NCI-H1105 (cell line): ENCODE measurements at regions not wholly inside any gene's neighbourhood (a gene's known extent, or its start where the extent isn't known, plus 50 kb on each side); places are given as distances from the start of the nearest gene placed in this dataset.
A peak's percentile ranks its signal among the peaks of the same experiment; 100 is the strongest.

ENCODE experiments used
- DNase-seq: peaks from one replicate; lab custom pipeline; 2025; lab: John Stamatoyannopoulos, UW

- no peak for DNase-seq
Observed at GRCh38 chr7:86972072-86972471, 87.4 kb downstream of the ELAPOR2 start.

GRCh38 chr7:86970986-86971385 lies 88.5 kb downstream of the ELAPOR2 start:
- no peak for DNase-seq

GRCh38 chr7:86970547-86970946 lies 88.9 kb downstream of the ELAPOR2 start:
- no peak for DNase-seq

- no peak for DNase-seq
Observed at GRCh38 chr7:86969865-86970264, 89.6 kb downstream of the ELAPOR2 start.

- peak; percentile 4 for DNase-seq
Observed at GRCh38 chr7:86968618-86969017, 90.8 kb downstream of the ELAPOR2 start.

GRCh38 chr7:86966916-86967315 lies 92.5 kb downstream of the ELAPOR2 start:
- DNase-seq = no peak

- DNase-seq = no peak
Observed at GRCh38 chr7:86965727-86966120, 93.7 kb downstream of the ELAPOR2 start.

GRCh38 chr7:86964973-86965726 lies 94.3 kb downstream of the ELAPOR2 start:
- DNase-seq = no peak

- DNase-seq = no peak
Observed at GRCh38 chr7:86963599-86964230, 95.7 kb downstream of the ELAPOR2 start.

- DNase-seq = no peak
Observed at GRCh38 chr7:86962623-86963022, 96.8 kb downstream of the ELAPOR2 start.

GRCh38 chr7:86961686-86962085 lies 97.8 kb downstream of the ELAPOR2 start:
- no peak for DNase-seq

- DNase-seq = no peak
Observed at GRCh38 chr7:86958380-86958779, 101.1 kb downstream of the ELAPOR2 start.

GRCh38 chr7:86956567-86956966 lies 102.9 kb downstream of the ELAPOR2 start:
- DNase-seq = no peak

- DNase-seq = no peak
Observed at GRCh38 chr7:86955895-86956503, 103.5 kb downstream of the ELAPOR2 start.

GRCh38 chr7:86954971-86955370 lies 104.5 kb downstream of the ELAPOR2 start:
- DNase-seq = no peak

- no peak for DNase-seq
Observed at GRCh38 chr7:86953653-86954336, 105.7 kb downstream of the ELAPOR2 start.

- no peak for DNase-seq
Observed at GRCh38 chr7:86953219-86953618, 106.2 kb downstream of the ELAPOR2 start.

- DNase-seq = no peak
Observed at GRCh38 chr7:86951895-86952294, 107.6 kb downstream of the ELAPOR2 start.

GRCh38 chr7:86950944-86951343 lies 108.5 kb downstream of the ELAPOR2 start:
- no peak for DNase-seq

- no peak for DNase-seq
Observed at GRCh38 chr7:86950360-86950759, 109.1 kb downstream of the ELAPOR2 start.

- no peak for DNase-seq
Observed at GRCh38 chr7:86949779-86950260, 109.6 kb downstream of the ELAPOR2 start.

- no peak for DNase-seq
Observed at GRCh38 chr7:86949052-86949778, 110.2 kb downstream of the ELAPOR2 start.
